HEK293 (cell line): ENCODE measurements at regions not wholly inside any gene's neighbourhood (a gene's known extent, or its start where the extent isn't known, plus 50 kb on each side); places are given as distances from the start of the nearest gene placed in this dataset.

Experiments used
- CTCF ChIA-PET: fragments of 350-600 bp; formaldehyde crosslinking; extraction: SDS; loops from one replicate; lab custom pipeline; 2021; ENCODE audit warnings: antibody characterized with exemption; lab: Yijun Ruan, JAX
- POLR2A ChIA-PET: fragments of 300-600 bp; formaldehyde crosslinking; extraction: SDS; loops from one replicate; lab custom pipeline; 2020; ENCODE audit warnings: antibody characterized with exemption, inconsistent platforms; lab: Yijun Ruan, JAX
- H3K27ac ChIP-seq: fragments of 200-500 bp; sonication (Bioruptor generic); 2 replicates; pipeline ENCODE4 v1.5.1; 2014; ENCODE audit warnings: low read depth, low read length, control low read depth, inconsistent platforms; ENCODE audit errors: extremely low read depth
- H3K36me3 ChIP-seq, 2 experiments: fragments of 200-500 bp in 1 of 2; sonication (Bioruptor generic) in 1 of 2; 1 replicate in 1 of 2; 2 replicates in 1 of 2; pipeline ENCODE4 v1.5.1; 2014 to 2017; ENCODE audit warnings: inconsistent platforms in 2 of 2, low read length in 2 of 2; ENCODE audit not compliant: control insufficient read depth in 2 of 2, insufficient read depth in 1 of 2
- H3K4me1 ChIP-seq: fragments of 200-500 bp; sonication (Bioruptor generic); 2 replicates; pipeline ENCODE4 v1.5.1; 2014; ENCODE audit warnings: mild to moderate bottlenecking, low read length, inconsistent platforms; ENCODE audit not compliant: control insufficient read depth, insufficient read depth
- H3K4me3 ChIP-seq: 2 replicates; pipeline ENCODE4 v1.5.1; 2011; ENCODE audit warnings: low read depth, mild to moderate bottlenecking, control low read depth, low read length, moderate library complexity
- H3K9me3 ChIP-seq: fragments of 200-500 bp; sonication (Bioruptor generic); 2 replicates; pipeline ENCODE4 v1.5.1; 2014; ENCODE audit warnings: low read depth, low read length, inconsistent platforms; ENCODE audit not compliant: control insufficient read depth, insufficient read depth
- GLIS1 ChIP-seq: fragments of 450-650 bp; formaldehyde crosslinking; IDR thresholded peaks from 2 replicates; pipeline ENCODE4 v1.5.1; 2016; ENCODE audit warnings: missing biosample characterization, missing genetic modification characterization
- INSM2 ChIP-seq: fragments of 450-650 bp; formaldehyde crosslinking; IDR thresholded peaks from 2 replicates; pipeline ENCODE4 v1.5.1; 2016; ENCODE audit warnings: missing biosample characterization, missing genetic modification characterization
- KLF8 ChIP-seq: fragments of 450-650 bp; formaldehyde crosslinking; IDR thresholded peaks from 2 replicates; pipeline ENCODE4 v1.5.1; 2016; ENCODE audit warnings: missing biosample characterization, missing genetic modification characterization
- PRDM6 ChIP-seq: fragments of 450-650 bp; formaldehyde crosslinking; IDR thresholded peaks from 2 replicates; pipeline ENCODE4 v1.5.1; 2017; ENCODE audit warnings: missing biosample characterization, missing genetic modification characterization
- ZBTB20 ChIP-seq: fragments of 450-650 bp; formaldehyde crosslinking; IDR thresholded peaks from 2 replicates; pipeline ENCODE4 v1.5.1; 2016; ENCODE audit warnings: missing biosample characterization, missing genetic modification characterization
- ZBTB44 ChIP-seq: fragments of 450-650 bp; IDR thresholded peaks from 2 replicates; pipeline ENCODE4 v1.5.1; 2018; ENCODE audit warnings: missing biosample characterization, mild to moderate bottlenecking, missing genetic modification characterization
- ZBTB49 ChIP-seq: fragments of 450-650 bp; formaldehyde crosslinking; IDR thresholded peaks from 2 replicates; pipeline ENCODE4 v1.5.1; 2016; ENCODE audit warnings: missing biosample characterization, missing genetic modification characterization, low read depth
- ZNF133 ChIP-seq: fragments of 450-650 bp; formaldehyde crosslinking; IDR thresholded peaks from 2 replicates; pipeline ENCODE4 v1.5.1; 2016; ENCODE audit warnings: missing biosample characterization, missing genetic modification characterization
- ZNF16 ChIP-seq: fragments of 450-650 bp; formaldehyde crosslinking; IDR thresholded peaks from 2 replicates; pipeline ENCODE4 v1.5.1; 2016; ENCODE audit warnings: low read depth, missing biosample characterization, missing genetic modification characterization
- ZNF184 ChIP-seq: fragments of 450-650 bp; IDR thresholded peaks from 2 replicates; pipeline ENCODE4 v1.5.1; 2018; ENCODE audit warnings: missing biosample characterization, mild to moderate bottlenecking, missing genetic modification characterization
- ZNF24 ChIP-seq: fragments of 450-650 bp; formaldehyde crosslinking; IDR thresholded peaks from 2 replicates; pipeline ENCODE4 v1.5.1; 2016; ENCODE audit warnings: missing biosample characterization, missing genetic modification characterization
- ZNF311 ChIP-seq: fragments of 450-650 bp; formaldehyde crosslinking; IDR thresholded peaks from 2 replicates; pipeline ENCODE4 v1.5.1; 2017; ENCODE audit warnings: missing biosample characterization, missing genetic modification characterization, borderline replicate concordance
- ZNF37A ChIP-seq: fragments of 450-650 bp; IDR thresholded peaks from 2 replicates; pipeline ENCODE4 v1.5.1; 2018; ENCODE audit warnings: missing biosample characterization, missing genetic modification characterization
- ZNF426 ChIP-seq: fragments of 450-650 bp; formaldehyde crosslinking; IDR thresholded peaks from 2 replicates; pipeline ENCODE4 v1.5.1; 2017; ENCODE audit warnings: missing biosample characterization, missing genetic modification characterization, mild to moderate bottlenecking, inconsistent platforms, moderate library complexity
- ZNF529 ChIP-seq: fragments of 450-650 bp; formaldehyde crosslinking; IDR thresholded peaks from 2 replicates; pipeline ENCODE4 v1.5.1; 2017; ENCODE audit warnings: missing genetic modification characterization, missing biosample characterization; ENCODE audit not compliant: insufficient replicate concordance
- ZNF580 ChIP-seq: fragments of 450-650 bp; formaldehyde crosslinking; IDR thresholded peaks from 2 replicates; pipeline ENCODE4 v1.5.1; 2016; ENCODE audit warnings: missing biosample characterization, missing genetic modification characterization
- ZNF600 ChIP-seq: fragments of 450-650 bp; formaldehyde crosslinking; IDR thresholded peaks from 2 replicates; pipeline ENCODE4 v1.5.1; 2016; ENCODE audit warnings: missing biosample characterization, missing genetic modification characterization
- ZNF629 ChIP-seq: fragments of 450-650 bp; formaldehyde crosslinking; IDR thresholded peaks from 2 replicates; pipeline ENCODE4 v1.5.1; 2017; ENCODE audit warnings: missing biosample characterization, missing genetic modification characterization
- ZNF704 ChIP-seq: fragments of 450-650 bp; formaldehyde crosslinking; IDR thresholded peaks from 2 replicates; pipeline ENCODE4 v1.5.1; 2016; ENCODE audit warnings: missing biosample characterization, missing genetic modification characterization
- ZNF843 ChIP-seq: fragments of 450-650 bp; formaldehyde crosslinking; IDR thresholded peaks from 2 replicates; pipeline ENCODE4 v1.5.1; 2016; ENCODE audit warnings: missing biosample characterization, missing genetic modification characterization

GRCh38 chr14:105700622-105701288 lies 174.4 kb downstream of the TMEM121 start:
- Histone ChIP-seq H3K4me3 (no peak overlapping the region), H3K4me1 (no peaks in the 10 kb centered on the region)
- no peak for TF ChIP-seq INSM2 (tag by site-specific recombination)
- TF ChIP-seq ZNF184 (tag by site-specific recombination): no peak
- TF ChIP-seq, all 188 proteins: peak for 0
- H3K9me3 ChIP-seq: no peaks in the 10 kb centered on the region
- ChIA-PET CTCF (no interaction called here), POLR2A (no interaction called here)
- H3K27ac ChIP-seq: no peak overlapping the region
- H3K36me3 ChIP-seq: no peaks in the 10 kb centered on the region

GRCh38 chr14:105701456-105702274 lies 175.3 kb downstream of the TMEM121 start:
- H3K27ac ChIP-seq: no peak overlapping the region
- H3K36me3 ChIP-seq: no peaks in the 10 kb centered on the region
- ChIA-PET POLR2A (no interaction called here), CTCF (no interaction called here)
- no peak for TF ChIP-seq ZNF24 (tag by site-specific recombination)
- TF ChIP-seq ZNF529 (tag by site-specific recombination): no peak
- no peak for TF ChIP-seq ZNF629
- no peak for TF ChIP-seq ZNF37A (tag by site-specific recombination)
- no peak for TF ChIP-seq GLIS1 (tag by site-specific recombination)
- TF ChIP-seq ZNF704 (tag by site-specific recombination): no peak
- no peak for TF ChIP-seq ZNF600 (tag by site-specific recombination)
- no peaks in the 10 kb centered on the region for H3K4me1 ChIP-seq
- no peaks in the 10 kb centered on the region for H3K9me3 ChIP-seq
- H3K4me3 ChIP-seq: no peak overlapping the region

- H3K27ac ChIP-seq: no peak overlapping the region
- no peak overlapping the region for H3K4me3 ChIP-seq
- ChIA-PET POLR2A (no interaction called here), CTCF (no interaction called here)
- no peaks in the 10 kb centered on the region for H3K36me3 ChIP-seq
- no peaks in the 10 kb centered on the region for H3K4me1 ChIP-seq
- no peaks in the 10 kb centered on the region for H3K9me3 ChIP-seq
- TF ChIP-seq ZNF580 (no peak), ZBTB20 (no peak), ZNF16 (no peak), ZNF426 (no peak), ZNF311 (tag by site-specific recombination) (no peak), KLF8 (tag by site-specific recombination) (no peak), PRDM6 (tag by site-specific recombination) (no peak), ZNF843 (tag by site-specific recombination) (no peak), ZBTB44 (no peak), ZBTB49 (tag by site-specific recombination) (no peak), ZNF133 (no peak)
These were observed 176.0 kb downstream of the TMEM121 start for GRCh38 chr14:105702275-105702817.
